H9 (cell line): ENCODE measurements at regions not wholly inside any gene's neighbourhood (a gene's known extent, or its start where the extent isn't known, plus 50 kb on each side); places are given as distances from the start of the nearest gene placed in this dataset.

Experiments
- DNase-seq: peaks from one replicate; pipeline ENCODE4 v3.0.0-alpha.2; 2017
- H2AFZ ChIP-seq: one replicate; pipeline ENCODE4 v1.6.1; 2013; ENCODE audit warnings: mild to moderate bottlenecking, low read length, control low read depth, moderate library complexity
- H2AK5ac ChIP-seq: 2 replicates; pipeline ENCODE4 v1.6.1; 2013; ENCODE audit warnings: low read length, control low read depth, mixed read lengths; ENCODE audit not compliant: insufficient read length
- H2BK120ac ChIP-seq: one replicate; pipeline ENCODE4 v1.6.1; 2013; ENCODE audit warnings: low read depth, mild to moderate bottlenecking, low read length, control low read depth, inconsistent platforms; ENCODE audit not compliant: poor library complexity, severe bottlenecking
- H2BK12ac ChIP-seq: 2 replicates; pipeline ENCODE4 v1.6.1; 2013; ENCODE audit warnings: low read length, control low read depth, mixed read lengths, low read depth; ENCODE audit not compliant: insufficient read length
- H2BK15ac ChIP-seq: 2 replicates; pipeline ENCODE4 v1.6.1; 2013; ENCODE audit warnings: low read depth, low read length, control low read depth
- H2BK20ac ChIP-seq: one replicate; pipeline ENCODE4 v1.6.1; 2013; ENCODE audit warnings: low read depth, mild to moderate bottlenecking, low read length, control low read depth, inconsistent platforms; ENCODE audit not compliant: poor library complexity, severe bottlenecking
- H2BK5ac ChIP-seq: 2 replicates; pipeline ENCODE4 v1.6.1; 2013; ENCODE audit warnings: low read length, control low read depth, mixed read lengths; ENCODE audit not compliant: insufficient read length
- H3K14ac ChIP-seq: 2 replicates; pipeline ENCODE4 v1.6.1; 2013; ENCODE audit warnings: low read length, control low read depth; ENCODE audit not compliant: insufficient read depth
- H3K18ac ChIP-seq: 2 replicates; pipeline ENCODE4 v1.6.1; 2013; ENCODE audit warnings: low read depth, mild to moderate bottlenecking, mixed read lengths, low read length, control low read depth; ENCODE audit not compliant: insufficient read length
- H3K23ac ChIP-seq: 2 replicates; pipeline ENCODE4 v1.6.1; 2013; ENCODE audit warnings: low read length, control low read depth, mixed read lengths, low read depth; ENCODE audit not compliant: insufficient read length
- H3K23me2 ChIP-seq: 2 replicates; pipeline ENCODE4 v1.6.1; 2013; ENCODE audit warnings: low read depth, mild to moderate bottlenecking, mixed read lengths, low read length, control low read depth; ENCODE audit not compliant: insufficient read length, poor library complexity, severe bottlenecking
- H3K27ac ChIP-seq: 2 replicates; pipeline ENCODE4 v1.5.1; 2013; ENCODE audit warnings: low read length, control low read depth, mixed read lengths, low read depth; ENCODE audit not compliant: insufficient read length
- H3K27me3 ChIP-seq: 2 replicates; pipeline ENCODE4 v1.6.1; 2013; ENCODE audit warnings: low read length, control low read depth, inconsistent platforms; ENCODE audit not compliant: insufficient read depth
- H3K4ac ChIP-seq: 2 replicates; pipeline ENCODE4 v1.6.1; 2013; ENCODE audit warnings: low read depth, mild to moderate bottlenecking, control low read depth, inconsistent platforms, low read length, moderate library complexity
- H3K4me1 ChIP-seq: 2 replicates; pipeline ENCODE4 v1.6.1; 2013; ENCODE audit warnings: low read length, control low read depth, inconsistent platforms; ENCODE audit not compliant: insufficient read depth
- H3K4me2 ChIP-seq: 2 replicates; pipeline ENCODE4 v1.6.1; 2013; ENCODE audit warnings: low read length, control low read depth, mixed read lengths; ENCODE audit not compliant: insufficient read length, insufficient read depth
- H3K56ac ChIP-seq: 2 replicates; pipeline ENCODE4 v1.6.1; 2013; ENCODE audit warnings: low read depth, mild to moderate bottlenecking, mixed read lengths, low read length, control low read depth; ENCODE audit not compliant: insufficient read length
- H3K79me1 ChIP-seq: 2 replicates; pipeline ENCODE4 v1.6.1; 2013; ENCODE audit warnings: low read depth, mild to moderate bottlenecking, moderate library complexity, low read length, control low read depth, inconsistent platforms; ENCODE audit not compliant: insufficient read depth, poor library complexity, severe bottlenecking
- H3K79me2 ChIP-seq: 2 replicates; pipeline ENCODE4 v1.6.1; 2013; ENCODE audit warnings: low read length, control low read depth, inconsistent platforms; ENCODE audit not compliant: insufficient read depth
- H3K9ac ChIP-seq: 2 replicates; pipeline ENCODE4 v1.6.1; 2013; ENCODE audit warnings: low read length, control low read depth, mixed read lengths; ENCODE audit not compliant: insufficient read length; ENCODE audit errors: extremely low read depth
- H3K9me3 ChIP-seq: one replicate; pipeline ENCODE4 v1.6.1; 2013; ENCODE audit warnings: low read depth, low read length, inconsistent platforms; ENCODE audit not compliant: control insufficient read depth
- H3T11ph ChIP-seq: one replicate; pipeline ENCODE4 v1.6.1; 2013; ENCODE audit warnings: mild to moderate bottlenecking, low read length, control low read depth, inconsistent platforms
- H4K20me1 ChIP-seq: one replicate; pipeline ENCODE4 v1.6.1; 2013; ENCODE audit not compliant: control insufficient read depth, insufficient read length, insufficient read depth
- H4K5ac ChIP-seq: 2 replicates; pipeline ENCODE4 v1.6.1; 2013; ENCODE audit warnings: low read depth, mild to moderate bottlenecking, mixed read lengths, low read length, control low read depth; ENCODE audit not compliant: insufficient read length
- H4K8ac ChIP-seq: replicated peaks from 2 replicates; pipeline ENCODE4 v1.6.1; 2013; ENCODE audit warnings: low read length, control low read depth, mixed read lengths, low read depth; ENCODE audit not compliant: insufficient read length
- H4K91ac ChIP-seq: 2 replicates; pipeline ENCODE4 v1.6.1; 2013; ENCODE audit warnings: low read depth, mild to moderate bottlenecking, moderate library complexity, mixed read lengths, low read length, control low read depth; ENCODE audit not compliant: insufficient read length
- H3K27ac Mint-ChIP-seq, 3 experiments: 2 replicates in 2 of 3; 3 replicates in 1 of 3; pipeline ENCODE4 v1.8.0; 2020 to 2021; ENCODE audit warnings: mixed read lengths in 3 of 3, mild to moderate bottlenecking in 1 of 3, moderate library complexity in 1 of 3
- H3K27me3 Mint-ChIP-seq: 2 replicates; pipeline ENCODE4 v1.8.0; 2021; ENCODE audit warnings: low read depth, mild to moderate bottlenecking, moderate library complexity, mixed read lengths
- H3K36me3 Mint-ChIP-seq, 3 experiments: 2 replicates in 2 of 3; 3 replicates in 1 of 3; pipeline ENCODE4 v1.8.0; 2020 to 2021; ENCODE audit warnings: low read depth in 3 of 3, mixed read lengths in 3 of 3; ENCODE audit not compliant: insufficient read depth in 1 of 3
- H3K4me1 Mint-ChIP-seq, 2 experiments: 2 replicates each; pipeline ENCODE4 v1.8.0; 2020; ENCODE audit warnings: mixed read lengths in 2 of 2
- H3K4me3 Mint-ChIP-seq, 2 experiments: 2 replicates in 1 of 2; 3 replicates in 1 of 2; pipeline ENCODE4 v1.8.0; 2020 to 2021; ENCODE audit warnings: mild to moderate bottlenecking in 2 of 2, mixed read lengths in 2 of 2, moderate library complexity in 1 of 2
- H3K9me3 Mint-ChIP-seq, 2 experiments: 2 replicates in 1 of 2; 3 replicates in 1 of 2; pipeline ENCODE4 v1.8.0; 2020; ENCODE audit warnings: mild to moderate bottlenecking in 2 of 2, mixed read lengths in 2 of 2, moderate library complexity in 1 of 2
- WGBS: extraction: QIAGEN DNeasy Blood & Tissue Kit; methylation state at CpG from one replicate; pipeline ENCODE4 v1.1.7; 2013; ENCODE audit warnings: missing lambda C conversion rate, low lambda C conversion rate, mixed read lengths; ENCODE audit not compliant: insufficient read length; ENCODE audit errors: extremely low coverage; 5-methylcytosine and 5-hydroxymethylcytosine counted together
- TF ChIP-seq, protein P1 (sequence below): fragments of 200-600 bp; sonication (generic); conservative IDR thresholded peaks from 3 replicates; pipeline ENCODE4 v1.8.0; 2021; ENCODE audit warnings: antibody characterized with exemption, mild to moderate bottlenecking

DNA sequence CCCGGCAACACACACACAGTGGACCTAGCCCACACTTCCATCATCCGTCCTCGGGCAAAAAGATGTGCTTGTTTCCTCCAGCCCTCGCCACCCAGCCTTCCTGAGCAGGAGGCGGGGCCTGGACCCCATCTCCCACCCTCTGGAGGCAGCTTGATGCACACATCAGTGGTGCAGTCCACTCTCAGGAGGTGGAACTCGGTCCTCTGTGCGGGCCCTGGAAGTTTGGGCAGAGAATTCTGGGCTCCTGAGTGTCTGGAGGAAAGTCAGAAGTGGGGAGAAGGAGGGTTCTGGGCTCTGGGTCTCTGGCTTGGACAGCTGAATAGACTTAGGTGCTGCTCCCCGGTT is 54.0 kb upstream of the NEURL1B start:
- no peak overlapping the region for H3K27ac ChIP-seq
- H3K18ac ChIP-seq, result no peak overlapping the region
- no peak overlapping the region for H2BK12ac ChIP-seq
- H3K9ac ChIP-seq, result no peak overlapping the region
- no peaks in the 10 kb centered on the region for H3K9me3 ChIP-seq
- no peak overlapping the region for H4K8ac ChIP-seq
- no peak overlapping the region for H2BK120ac ChIP-seq
- H3T11ph ChIP-seq, result no peak overlapping the region
- no peak overlapping the region for H3K14ac ChIP-seq
- no peak overlapping the region for H2BK5ac ChIP-seq
- Mint-ChIP-seq H3K9me3 (no peaks in the 10 kb centered on the region), H3K27ac (peak overlapping the region in 1 of 3 experiments; percentile 42; a peak in 1 of 7 replicates), H3K4me3 (no peak overlapping the region), H3K4me1 (peaks cover 40 to 43% of the 10 kb centered on the region in 2 experiments), H3K36me3 (no peaks in the 10 kb centered on the region), H3K27me3 (peaks cover 38% of the 10 kb centered on the region)
- H4K5ac ChIP-seq, result no peak overlapping the region
- no peak overlapping the region for H3K4ac ChIP-seq
- no peak overlapping the region for H4K91ac ChIP-seq
- H3K4me2 ChIP-seq, result no peak overlapping the region
- no peaks in the 10 kb centered on the region for H4K20me1 ChIP-seq
- no peak overlapping the region for H2AK5ac ChIP-seq
- H3K27me3 ChIP-seq, result no peaks in the 10 kb centered on the region
- TF ChIP-seq, protein P1, sequence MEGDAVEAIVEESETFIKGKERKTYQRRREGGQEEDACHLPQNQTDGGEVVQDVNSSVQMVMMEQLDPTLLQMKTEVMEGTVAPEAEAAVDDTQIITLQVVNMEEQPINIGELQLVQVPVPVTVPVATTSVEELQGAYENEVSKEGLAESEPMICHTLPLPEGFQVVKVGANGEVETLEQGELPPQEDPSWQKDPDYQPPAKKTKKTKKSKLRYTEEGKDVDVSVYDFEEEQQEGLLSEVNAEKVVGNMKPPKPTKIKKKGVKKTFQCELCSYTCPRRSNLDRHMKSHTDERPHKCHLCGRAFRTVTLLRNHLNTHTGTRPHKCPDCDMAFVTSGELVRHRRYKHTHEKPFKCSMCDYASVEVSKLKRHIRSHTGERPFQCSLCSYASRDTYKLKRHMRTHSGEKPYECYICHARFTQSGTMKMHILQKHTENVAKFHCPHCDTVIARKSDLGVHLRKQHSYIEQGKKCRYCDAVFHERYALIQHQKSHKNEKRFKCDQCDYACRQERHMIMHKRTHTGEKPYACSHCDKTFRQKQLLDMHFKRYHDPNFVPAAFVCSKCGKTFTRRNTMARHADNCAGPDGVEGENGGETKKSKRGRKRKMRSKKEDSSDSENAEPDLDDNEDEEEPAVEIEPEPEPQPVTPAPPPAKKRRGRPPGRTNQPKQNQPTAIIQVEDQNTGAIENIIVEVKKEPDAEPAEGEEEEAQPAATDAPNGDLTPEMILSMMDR, result no peak
- no peaks in the 10 kb centered on the region for H3K23me2 ChIP-seq
- H2BK15ac ChIP-seq, result no peak overlapping the region
- no peaks in the 10 kb centered on the region for H3K79me2 ChIP-seq
- no peak overlapping the region for H3K56ac ChIP-seq
- no peak for DNase-seq
- H2BK20ac ChIP-seq, result no peak overlapping the region
- H3K23ac ChIP-seq, result no peak overlapping the region
- WGBS, result no CpG with 5 or more reads among the region's 8 CpGs
- H3K79me1 ChIP-seq, result no peaks in the 10 kb centered on the region
- peaks cover 8% of the 10 kb centered on the region for H3K4me1 ChIP-seq
- H2AFZ ChIP-seq, result no peak overlapping the region
